Neural progenitor cell (in vitro differentiated cells): ENCODE measurements at regions not wholly inside any gene's neighbourhood (a gene's known extent, or its start where the extent isn't known, plus 50 kb on each side); places are given as distances from the start of the nearest gene placed in this dataset.

Source experiments
- CTCF ChIP-seq: fragments of 200-600 bp; sonication (generic); IDR thresholded peaks from 2 replicates; pipeline ENCODE4 v1.5.1; 2017; ENCODE audit warnings: antibody characterized with exemption, mild to moderate bottlenecking
- EZH2phosphoT487 ChIP-seq: fragments of 200-600 bp; sonication (generic); IDR thresholded peaks from 2 replicates; pipeline ENCODE4 v1.6.1; 2017; ENCODE audit warnings: antibody characterized with exemption

- TF ChIP-seq CTCF: no peak
- TF ChIP-seq EZH2phosphoT487: no peak
Observed at GRCh38 chr9:99647604-99648003, 174.1 kb upstream of the NR4A3 start.
